ENCODE measurements at regions not wholly inside any gene's neighbourhood (a gene's known extent, or its start where the extent isn't known, plus 50 kb on each side); places are given as distances from the start of the nearest gene placed in this dataset.

DNA sequence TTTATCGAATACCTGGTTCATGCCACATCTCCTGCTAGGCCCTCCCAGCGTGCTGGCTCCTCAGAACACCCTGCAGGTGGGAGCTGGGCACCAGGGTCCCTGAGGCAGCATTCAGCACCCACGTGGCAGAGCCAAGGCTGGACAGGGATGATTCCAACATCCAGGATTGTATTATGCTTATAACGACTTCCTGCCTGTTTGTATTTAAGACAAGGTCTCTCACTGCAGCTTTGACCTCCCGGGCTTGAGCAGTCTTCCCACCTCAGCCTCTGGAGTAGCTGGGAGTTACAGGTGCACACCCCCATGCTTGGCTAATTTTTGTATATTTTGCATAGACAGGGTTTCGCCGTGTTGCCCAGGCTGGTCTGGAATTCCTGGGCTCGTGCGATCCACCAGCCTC is 64.7 kb upstream of the WNT7B start:
- TF ChIP-seq, protein P1, sequence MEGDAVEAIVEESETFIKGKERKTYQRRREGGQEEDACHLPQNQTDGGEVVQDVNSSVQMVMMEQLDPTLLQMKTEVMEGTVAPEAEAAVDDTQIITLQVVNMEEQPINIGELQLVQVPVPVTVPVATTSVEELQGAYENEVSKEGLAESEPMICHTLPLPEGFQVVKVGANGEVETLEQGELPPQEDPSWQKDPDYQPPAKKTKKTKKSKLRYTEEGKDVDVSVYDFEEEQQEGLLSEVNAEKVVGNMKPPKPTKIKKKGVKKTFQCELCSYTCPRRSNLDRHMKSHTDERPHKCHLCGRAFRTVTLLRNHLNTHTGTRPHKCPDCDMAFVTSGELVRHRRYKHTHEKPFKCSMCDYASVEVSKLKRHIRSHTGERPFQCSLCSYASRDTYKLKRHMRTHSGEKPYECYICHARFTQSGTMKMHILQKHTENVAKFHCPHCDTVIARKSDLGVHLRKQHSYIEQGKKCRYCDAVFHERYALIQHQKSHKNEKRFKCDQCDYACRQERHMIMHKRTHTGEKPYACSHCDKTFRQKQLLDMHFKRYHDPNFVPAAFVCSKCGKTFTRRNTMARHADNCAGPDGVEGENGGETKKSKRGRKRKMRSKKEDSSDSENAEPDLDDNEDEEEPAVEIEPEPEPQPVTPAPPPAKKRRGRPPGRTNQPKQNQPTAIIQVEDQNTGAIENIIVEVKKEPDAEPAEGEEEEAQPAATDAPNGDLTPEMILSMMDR (IDR thresholded peaks at IDR 0.05): no peak
- no peak for TF ChIP-seq POLR2A (IDR thresholded peaks at IDR 0.05)
- no peak for TF ChIP-seq POLR2AphosphoS5 (IDR thresholded peaks at IDR 0.05)

Data from gastroesophageal sphincter (tissue), 3 donors.